ENCODE measurements at regions not wholly inside any gene's neighbourhood (a gene's known extent, or its start where the extent isn't known, plus 50 kb on each side); places are given as distances from the start of the nearest gene placed in this dataset.

GRCh38 chr11:15738931-15739330, 617.4 kb downstream of the SOX6 start:
- TF ChIP-seq CTCF (IDR thresholded peaks at IDR 0.05) (no peak), POLR2A (IDR thresholded peaks at IDR 0.05) (no peak)

Data from uterus (tissue), 2 donors.